Heart left ventricle (tissue), 16 donors: ENCODE measurements at regions not wholly inside any gene's neighbourhood (a gene's known extent, or its start where the extent isn't known, plus 50 kb on each side); places are given as distances from the start of the nearest gene placed in this dataset.

ENCODE experiments used
- ATAC-seq, 4 donors: fragments of 200-7000 bp; cut with Tn5 transposase; one replicate each; pipeline ENCODE4 v1.9.1; 2020 to 2022; ENCODE audit warnings: moderate library complexity in 4 of 4, mild to moderate bottlenecking in 3 of 4, moderate number of reproducible peaks in 1 of 4
- DNase-seq, 5 donors: peaks; one replicate each; pipeline ENCODE4 v3.0.0-alpha.2; 2020
- H3K27ac ChIP-seq, 12 donors: fragments of 200-600 bp; sonication (generic) in 4 of 12; one replicate each; pipeline versions ENCODE4 v1.5.0 to v1.8.0; 2016 to 2022; ENCODE audit warnings: mild to moderate bottlenecking in 2 of 12
- H3K27me3 ChIP-seq, 9 donors: fragments of 200-600 bp; sonication (generic) in 2 of 9; one replicate each; pipeline versions ENCODE4 v1.5.1 to v1.8.0; 2016 to 2022; ENCODE audit warnings: mild to moderate bottlenecking in 3 of 9
- H3K36me3 ChIP-seq, 9 donors: fragments of 200-600 bp; sonication (generic) in 2 of 9; one replicate each; pipeline versions ENCODE4 v1.5.0 to v1.8.0; 2018 to 2022; ENCODE audit warnings: mild to moderate bottlenecking in 2 of 9
- H3K4me1 ChIP-seq, 12 donors: fragments of 200-600 bp; sonication (generic) in 4 of 12; one replicate each; pipeline versions ENCODE4 v1.5.0 to v1.8.0; 2016 to 2022; ENCODE audit warnings: mild to moderate bottlenecking in 3 of 12
- H3K4me3 ChIP-seq, 12 donors: fragments of 200-600 bp; sonication (generic) in 4 of 12; one replicate each; pipeline versions ENCODE4 v1.5.0 to v1.8.0; 2017 to 2022; ENCODE audit warnings: mild to moderate bottlenecking in 9 of 12, moderate library complexity in 4 of 12
- H3K9me3 ChIP-seq, 12 donors: fragments of 200-600 bp; sonication (generic) in 4 of 12; one replicate each; pipeline versions ENCODE4 v1.5.0 to v1.8.0; 2016 to 2022; ENCODE audit warnings: mild to moderate bottlenecking in 1 of 12
- POLR2A ChIP-seq, 2 donors: fragments of 450-650 bp; IDR thresholded peaks; one replicate each; pipeline ENCODE4 v1.6.1; 2017; ENCODE audit warnings: antibody characterized with exemption in 2 of 2, mild to moderate bottlenecking in 2 of 2, moderate library complexity in 2 of 2
- WGBS, 4 donors: extraction: QIAGEN DNeasy Blood & Tissue Kit in 2 of 4; methylation state at CpG; one replicate each; pipeline versions ENCODE4 v1.1.5 to v1.1.7; 2013 to 2018; 5-methylcytosine and 5-hydroxymethylcytosine counted together
- intact Hi-C, 10 donors: fragments of 100-400 bp; cut with DNase I; formaldehyde crosslinking; loops; one replicate each; pipeline versions ENCODE4 v1.11.1 to v1.14.2; 2022
- TF ChIP-seq, protein P1 (sequence below), 12 donors: fragments of 200-600 bp; sonication (generic) in 4 of 12; IDR thresholded peaks; one replicate each; pipeline versions ENCODE4 v1.5.0 to v1.8.0; 2018 to 2022; ENCODE audit warnings: antibody characterized with exemption in 12 of 12, mild to moderate bottlenecking in 5 of 12
- donor health status: ischemic (EF 13 %, LVEDD 7.1; RV severe dilation, severe dysfunction).
- donor health status: healthy with polysubstance abuse.
- donor health status: DM: no; HTN: yes; CAD: no.
- donor health status: DM: no; HTN: no; CAD: no.
- donor health status: ischemic (EF 25% LVEDD 6.9; RV normal size, moderate dysfunction).
- donor health status: ischemic (EF 25% LVEDD 5.7; RV mildly dilated, moderate dysfunction).
- donor health status: healthy.
- donor health status: DM: yes; HTN: yes; CAD: no.
- donor health status: ischemic (EF 35%, LVEDD 5.7; RV mildly dilated, moderate dysfunction).
- donor health status: nonischemic (EF 11% LVEDD 7.7; RV severe dilation, severe dysfunction).
- donor health status: DM: yes; HTN: yes; CAD: no.
- donor health status: PGD.
- donor health status: ischemic (EF 29% LVEDD 5.4; RV normal size, mild dysfunction).
- donor health status: nonischemic (EF 23%, LVEDD 6.1; RV moderate dilation, normal function).

DNA sequence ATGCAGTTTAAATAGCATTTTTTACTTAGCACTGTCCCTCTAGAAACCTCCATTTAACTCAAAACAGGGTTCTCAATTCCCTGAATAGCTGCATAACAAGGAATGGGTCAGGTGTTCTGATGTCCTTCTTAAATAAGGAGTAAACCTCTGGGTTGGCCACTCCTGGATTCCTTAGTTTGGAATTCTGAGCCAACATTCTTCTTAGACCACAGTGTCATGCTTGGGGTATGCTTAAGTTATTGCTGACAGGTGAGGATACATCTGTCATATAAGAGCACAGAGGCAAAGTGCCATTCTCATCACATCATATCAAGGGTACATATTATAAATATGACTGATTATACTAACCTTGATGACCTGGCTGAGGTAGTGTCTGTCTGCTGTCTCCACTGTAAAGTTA lies 179.9 kb upstream of the SEMA6A start:
- H3K4me3 ChIP-seq, result no peak overlapping the region
- ATAC-seq (no peak), DNase-seq (no peak)
- H3K9me3 ChIP-seq, result no peaks in the 10 kb centered on the region
- intact Hi-C loops, result no loop called here
- no peak for TF ChIP-seq POLR2A (IDR thresholded peaks at IDR 0.05)
- TF ChIP-seq, protein P1, sequence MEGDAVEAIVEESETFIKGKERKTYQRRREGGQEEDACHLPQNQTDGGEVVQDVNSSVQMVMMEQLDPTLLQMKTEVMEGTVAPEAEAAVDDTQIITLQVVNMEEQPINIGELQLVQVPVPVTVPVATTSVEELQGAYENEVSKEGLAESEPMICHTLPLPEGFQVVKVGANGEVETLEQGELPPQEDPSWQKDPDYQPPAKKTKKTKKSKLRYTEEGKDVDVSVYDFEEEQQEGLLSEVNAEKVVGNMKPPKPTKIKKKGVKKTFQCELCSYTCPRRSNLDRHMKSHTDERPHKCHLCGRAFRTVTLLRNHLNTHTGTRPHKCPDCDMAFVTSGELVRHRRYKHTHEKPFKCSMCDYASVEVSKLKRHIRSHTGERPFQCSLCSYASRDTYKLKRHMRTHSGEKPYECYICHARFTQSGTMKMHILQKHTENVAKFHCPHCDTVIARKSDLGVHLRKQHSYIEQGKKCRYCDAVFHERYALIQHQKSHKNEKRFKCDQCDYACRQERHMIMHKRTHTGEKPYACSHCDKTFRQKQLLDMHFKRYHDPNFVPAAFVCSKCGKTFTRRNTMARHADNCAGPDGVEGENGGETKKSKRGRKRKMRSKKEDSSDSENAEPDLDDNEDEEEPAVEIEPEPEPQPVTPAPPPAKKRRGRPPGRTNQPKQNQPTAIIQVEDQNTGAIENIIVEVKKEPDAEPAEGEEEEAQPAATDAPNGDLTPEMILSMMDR (IDR thresholded peaks at IDR 0.05), result no peak
- no peak overlapping the region for H3K27ac ChIP-seq
- H3K4me1 ChIP-seq, result no peaks in the 10 kb centered on the region
- H3K36me3 ChIP-seq, result no peaks in the 10 kb centered on the region
- H3K27me3 ChIP-seq, result no peaks in the 10 kb centered on the region

DNA sequence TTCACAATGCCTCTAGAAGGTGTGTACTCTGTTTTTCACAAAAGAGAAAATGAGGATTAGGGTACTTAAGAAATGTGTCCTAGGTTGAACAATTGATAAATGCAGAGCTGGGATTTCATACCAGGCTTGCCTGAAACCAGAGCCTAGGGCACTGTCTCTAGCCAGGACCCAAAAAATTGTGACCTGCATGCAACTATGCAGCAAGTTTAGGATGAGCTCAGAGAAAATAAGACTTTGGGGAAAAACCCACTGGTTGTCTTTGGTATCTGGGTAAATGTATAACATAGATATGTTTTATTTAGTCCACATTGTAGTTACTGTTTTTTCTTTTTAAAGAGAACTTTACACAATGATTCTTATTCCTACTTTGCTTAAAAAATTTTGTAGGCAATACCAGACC lies 177.1 kb upstream of the SEMA6A start:
- DNase-seq, result no peak
- H3K9me3 ChIP-seq, result no peaks in the 10 kb centered on the region
- H3K4me1 ChIP-seq, result peaks cover 0 to 11% (median 0%) of the 10 kb centered on the region in 12 donors
- H3K27me3 ChIP-seq, result no peaks in the 10 kb centered on the region
- ATAC-seq, result no peak
- intact Hi-C loops, result no loop called here
- TF ChIP-seq POLR2A (IDR thresholded peaks at IDR 0.05), result no peak
- TF ChIP-seq, protein P1 (IDR thresholded peaks at IDR 0.05), result no peak
- no peak overlapping the region for H3K27ac ChIP-seq
- H3K36me3 ChIP-seq, result no peaks in the 10 kb centered on the region
- no peak overlapping the region for H3K4me3 ChIP-seq

- Histone ChIP-seq H3K4me1 (peaks cover 0 to 11% (median 0%) of the 10 kb centered on the region in 12 donors), H3K4me3 (no peak overlapping the region), H3K9me3 (no peaks in the 10 kb centered on the region), H3K27me3 (no peaks in the 10 kb centered on the region), H3K27ac (no peak overlapping the region), H3K36me3 (no peaks in the 10 kb centered on the region)
- DNase-seq (no peak), ATAC-seq (no peak)
- TF ChIP-seq POLR2A (IDR thresholded peaks at IDR 0.05), result no peak
- TF ChIP-seq, protein P1 (IDR thresholded peaks at IDR 0.05), result no peak
- WGBS, 4 donors, result 63 to 74% (median 71%) methylated on average over 2 of the region's 2 CpGs
- intact Hi-C loops, result no loop called here
These were observed 176.3 kb upstream of the SEMA6A start for GRCh38 chr5:116750631-116751580.

DNA sequence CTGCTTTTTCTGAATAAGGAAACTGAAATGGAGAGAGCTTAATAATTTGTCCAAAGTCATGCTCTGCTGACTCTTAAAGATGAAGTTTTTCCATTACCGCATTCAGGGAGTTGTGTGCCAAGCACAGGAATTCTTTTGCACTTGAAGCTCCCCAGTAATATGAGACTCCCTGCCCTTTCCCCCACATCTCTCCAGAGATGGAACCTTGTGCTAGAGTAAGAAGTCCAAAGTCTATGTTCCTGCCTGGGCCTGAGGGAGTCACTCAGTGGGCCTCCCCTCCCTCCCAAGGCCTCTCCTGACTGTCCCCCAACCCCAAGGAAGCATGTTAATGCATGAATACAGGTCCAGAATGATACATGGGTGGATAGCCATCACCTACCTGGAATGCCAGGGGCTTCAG lies 173.3 kb upstream of the SEMA6A start:
- ATAC-seq (peak; percentile 26 to 92 (median 48)), DNase-seq (no peak)
- Histone ChIP-seq H3K27me3 (no peaks in the 10 kb centered on the region), H3K9me3 (peaks cover 0 to 8% (median 0%) of the 10 kb centered on the region in 12 donors), H3K27ac (peak overlapping the region in 1 of 12 donors; percentile 48), H3K36me3 (no peaks in the 10 kb centered on the region), H3K4me3 (no peak overlapping the region), H3K4me1 (peaks cover 0 to 11% (median 0%) of the 10 kb centered on the region in 12 donors)
- TF ChIP-seq, protein P1 (IDR thresholded peaks at IDR 0.05), result no peak
- WGBS, 4 donors, result 60 to 72% (median 62%) methylated on average over 1 of the region's 1 CpG
- intact Hi-C loops, result no loop called here
